HUES64 (cell line): ENCODE measurements at regions not wholly inside any gene's neighbourhood (a gene's known extent, or its start where the extent isn't known, plus 50 kb on each side); places are given as distances from the start of the nearest gene placed in this dataset.

ENCODE experiments used
- H3K27ac ChIP-seq: 2 replicates; pipeline ENCODE4 v1.7.0; 2013; ENCODE audit warnings: low read depth, low read length, inconsistent platforms
- H3K27me3 ChIP-seq: 2 replicates; pipeline ENCODE4 v1.6.1; 2013; ENCODE audit warnings: mild to moderate bottlenecking, low read length; ENCODE audit not compliant: insufficient read depth
- H3K36me3 ChIP-seq: 2 replicates; pipeline ENCODE4 v1.6.1; 2013; ENCODE audit warnings: mild to moderate bottlenecking, low read length; ENCODE audit not compliant: insufficient read depth
- H3K4me1 ChIP-seq: 2 replicates; pipeline ENCODE4 v1.6.1; 2013; ENCODE audit warnings: mild to moderate bottlenecking, low read length, moderate library complexity; ENCODE audit not compliant: insufficient read depth
- H3K4me3 ChIP-seq: 2 replicates; pipeline ENCODE4 v1.5.1; 2013; ENCODE audit warnings: mild to moderate bottlenecking, low read length, moderate library complexity
- H3K9ac ChIP-seq: 2 replicates; pipeline ENCODE4 v1.6.1; 2013; ENCODE audit warnings: mild to moderate bottlenecking, low read depth, low read length
- H3K9me3 ChIP-seq: 2 replicates; pipeline ENCODE4 v1.6.1; 2013; ENCODE audit warnings: low read depth, low read length; ENCODE audit not compliant: insufficient read depth
- WGBS: fragments of 150-250, 120-280 bp; methylation state at CpG from one replicate; pipeline ENCODE4 v1.1.7; 2013; ENCODE audit warnings: missing lambda C conversion rate; 5-methylcytosine and 5-hydroxymethylcytosine counted together

DNA sequence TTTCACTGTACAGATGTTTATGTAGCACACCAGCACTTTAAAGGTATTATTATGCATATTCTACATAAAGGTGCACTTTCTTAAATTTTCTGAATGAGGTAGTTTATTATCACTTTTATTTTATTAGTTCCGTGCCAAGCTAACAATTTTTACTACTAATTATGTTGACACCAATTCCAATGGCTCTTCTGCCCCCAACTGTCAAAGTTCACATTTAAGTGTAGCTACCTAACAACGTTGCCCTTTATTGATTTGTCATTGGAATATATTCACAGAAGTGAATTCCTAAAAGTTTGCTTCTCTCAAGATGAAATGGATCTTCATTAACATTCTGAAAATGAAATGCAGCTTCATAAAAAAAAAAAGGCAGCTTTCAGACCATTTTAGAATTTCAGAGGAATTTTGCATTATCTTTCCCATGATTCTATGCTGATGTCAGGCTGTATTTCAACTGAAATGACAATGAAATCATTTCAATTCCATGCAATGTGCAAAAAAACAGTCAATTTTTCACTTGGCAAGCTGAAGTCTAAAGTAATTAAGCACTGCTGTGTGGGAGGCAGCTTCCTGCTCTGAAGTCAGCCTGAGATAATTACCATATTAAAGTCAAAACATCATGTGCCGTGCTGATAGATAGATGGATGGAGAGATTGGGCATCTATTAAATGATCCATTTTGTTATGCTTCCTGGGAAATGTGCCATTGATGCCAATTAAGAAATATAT lies 229.2 kb downstream of the TTLL7 start:
- Histone ChIP-seq H3K9me3 (no peaks in the 10 kb centered on the region), H3K27ac (no peak overlapping the region), H3K4me1 (peaks cover 10% of the 10 kb centered on the region), H3K27me3 (no peaks in the 10 kb centered on the region), H3K9ac (no peak overlapping the region), H3K36me3 (no peaks in the 10 kb centered on the region), H3K4me3 (no peak overlapping the region)
- 81% methylated on average over 2 of the region's 3 CpGs for WGBS

- WGBS, result 96% methylated on average over 3 of the region's 3 CpGs
- Histone ChIP-seq H3K4me3 (no peak overlapping the region), H3K4me1 (peaks cover 16% of the 10 kb centered on the region), H3K9ac (no peak overlapping the region), H3K36me3 (no peaks in the 10 kb centered on the region), H3K27ac (no peak overlapping the region), H3K27me3 (no peaks in the 10 kb centered on the region), H3K9me3 (no peaks in the 10 kb centered on the region)
These were observed 229.9 kb downstream of the TTLL7 start for GRCh38 chr1:83769072-83769471.

GRCh38 chr1:83766241-83766691 lies 232.7 kb downstream of the TTLL7 start:
- H3K27ac ChIP-seq, result no peak overlapping the region
- no peak overlapping the region for H3K9ac ChIP-seq
- H3K4me3 ChIP-seq, result no peak overlapping the region
- H3K36me3 ChIP-seq, result no peaks in the 10 kb centered on the region
- 93% methylated on average over 1 of the region's 1 CpG for WGBS
- H3K4me1 ChIP-seq, result peaks cover 35% of the 10 kb centered on the region
- no peaks in the 10 kb centered on the region for H3K27me3 ChIP-seq
- H3K9me3 ChIP-seq, result no peaks in the 10 kb centered on the region

GRCh38 chr1:83765125-83765524 lies 233.8 kb downstream of the TTLL7 start:
- Histone ChIP-seq H3K36me3 (no peaks in the 10 kb centered on the region), H3K9me3 (no peaks in the 10 kb centered on the region), H3K4me1 (peaks cover 37% of the 10 kb centered on the region), H3K27me3 (no peaks in the 10 kb centered on the region), H3K4me3 (no peak overlapping the region), H3K9ac (no peak overlapping the region), H3K27ac (no peak overlapping the region)
- 94% methylated on average over 2 of the region's 3 CpGs for WGBS

GRCh38 chr1:83764209-83764608 lies 234.7 kb downstream of the TTLL7 start:
- Histone ChIP-seq H3K9ac (no peak overlapping the region; the same call in 1 of the 2 replicates), H3K4me1 (peaks cover 32% of the 10 kb centered on the region; the same call in 1 of the 2 replicates)
- WGBS, result 77% methylated on average over 2 of the region's 2 CpGs

GRCh38 chr1:83763361-83764095 lies 235.4 kb downstream of the TTLL7 start:
- Histone ChIP-seq H3K27me3 (no peaks in the 10 kb centered on the region), H3K36me3 (no peaks in the 10 kb centered on the region), H3K9ac (no peak overlapping the region), H3K4me3 (no peak overlapping the region), H3K27ac (no peak overlapping the region), H3K9me3 (no peaks in the 10 kb centered on the region), H3K4me1 (peaks cover 32% of the 10 kb centered on the region; the same call in 1 of the 2 replicates)
- 86% methylated on average over 5 of the region's 6 CpGs for WGBS

More at GRCh38 chr1:83764209-83764608, 234.7 kb downstream of the TTLL7 start:
- H3K27me3 ChIP-seq, result no peaks in the 10 kb centered on the region
- no peak overlapping the region for H3K4me3 ChIP-seq
- H3K9me3 ChIP-seq, result no peaks in the 10 kb centered on the region
- no peak overlapping the region for H3K27ac ChIP-seq
- no peaks in the 10 kb centered on the region for H3K36me3 ChIP-seq

- Histone ChIP-seq H3K36me3 (no peaks in the 10 kb centered on the region), H3K27ac (no peak overlapping the region), H3K4me1 (peaks cover 32% of the 10 kb centered on the region; the same call in 1 of the 2 replicates), H3K9me3 (no peaks in the 10 kb centered on the region), H3K27me3 (no peaks in the 10 kb centered on the region), H3K4me3 (no peak overlapping the region), H3K9ac (no peak overlapping the region)
- WGBS, result 91% methylated on average over 5 of the region's 5 CpGs
These were observed 236.5 kb downstream of the TTLL7 start for GRCh38 chr1:83762416-83762815.

GRCh38 chr1:83762039-83762365 lies 236.9 kb downstream of the TTLL7 start:
- no peak overlapping the region for H3K9ac ChIP-seq
- no peaks in the 10 kb centered on the region for H3K36me3 ChIP-seq
- no peak overlapping the region for H3K27ac ChIP-seq
- H3K4me3 ChIP-seq, result no peak overlapping the region
- WGBS, result 86% methylated on average over 3 of the region's 3 CpGs
- peaks cover 32% of the 10 kb centered on the region; the same call in 1 of the 2 replicates for H3K4me1 ChIP-seq
- no peaks in the 10 kb centered on the region for H3K27me3 ChIP-seq
- H3K9me3 ChIP-seq, result no peaks in the 10 kb centered on the region

DNA sequence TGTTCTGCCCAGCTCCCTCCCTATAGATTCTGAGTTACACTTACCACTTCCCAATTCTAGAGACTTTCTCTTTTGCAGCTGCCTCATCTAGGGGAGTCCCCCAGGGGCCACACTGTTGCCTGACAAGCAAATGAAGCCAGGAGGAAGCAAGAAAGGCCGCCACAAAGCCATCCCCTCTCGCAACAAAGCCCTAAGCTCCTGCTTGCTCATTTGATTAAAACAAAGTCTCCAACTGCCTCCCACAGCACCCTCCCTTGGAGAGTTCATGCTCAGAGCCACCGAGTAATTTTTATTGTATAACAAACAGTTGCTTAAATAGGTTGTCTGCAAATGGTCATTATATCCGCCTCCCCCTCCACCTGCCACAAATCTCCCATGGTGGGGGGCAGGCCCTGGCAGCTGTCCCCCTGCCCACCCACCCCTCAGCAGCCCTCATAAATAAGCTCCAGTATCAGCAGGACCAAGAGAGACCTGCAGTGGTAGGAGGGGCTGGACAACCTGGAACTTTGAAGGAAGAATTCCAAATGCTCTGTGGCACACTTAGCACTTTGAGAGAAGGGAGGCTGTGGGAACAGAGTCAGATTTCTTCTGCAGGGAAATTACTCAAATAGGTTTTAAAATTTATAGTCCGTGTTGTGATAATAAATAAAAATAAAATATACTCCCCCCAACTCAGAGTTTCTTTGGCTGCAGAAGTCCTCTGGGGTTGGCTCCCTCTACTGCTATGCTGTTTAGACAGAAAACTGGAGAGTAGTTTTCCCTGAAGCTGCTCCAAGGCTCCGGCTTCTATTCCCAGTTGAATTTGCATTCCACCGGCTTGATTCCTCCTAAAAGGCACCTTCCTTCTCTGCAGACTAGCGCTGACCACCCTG lies 237.5 kb downstream of the TTLL7 start:
- Histone ChIP-seq H3K4me1 (peaks cover 32% of the 10 kb centered on the region; the same call in 1 of the 2 replicates), H3K4me3 (no peak overlapping the region), H3K9me3 (no peaks in the 10 kb centered on the region), H3K27ac (no peak overlapping the region), H3K27me3 (no peaks in the 10 kb centered on the region), H3K9ac (no peak overlapping the region), H3K36me3 (no peaks in the 10 kb centered on the region)
- 77% methylated on average over 6 of the region's 8 CpGs for WGBS

- Histone ChIP-seq H3K27ac (no peak overlapping the region), H3K36me3 (no peaks in the 10 kb centered on the region), H3K9me3 (no peaks in the 10 kb centered on the region), H3K4me3 (no peak overlapping the region), H3K4me1 (peaks cover 30% of the 10 kb centered on the region; the same call in 1 of the 2 replicates), H3K27me3 (no peaks in the 10 kb centered on the region), H3K9ac (no peak overlapping the region)
- WGBS, result 92% methylated on average over 6 of the region's 6 CpGs
These were observed 238.5 kb downstream of the TTLL7 start for GRCh38 chr1:83760226-83761021.
